BJ (cell line): ENCODE measurements at regions not wholly inside any gene's neighbourhood (a gene's known extent, or its start where the extent isn't known, plus 50 kb on each side); places are given as distances from the start of the nearest gene placed in this dataset.
"Not testable (repeated sequence)": the region's sequence is repeated elsewhere in the genome, so short reads cannot be mapped to it uniquely, and the experiment has no call there.

ENCODE experiments used
- CTCF ChIA-PET: fragments of 350-600 bp; formaldehyde crosslinking; extraction: SDS; loops from one replicate; lab custom pipeline; 2021; ENCODE audit warnings: antibody characterized with exemption, inconsistent platforms; lab: Yijun Ruan, JAX
- POLR2A ChIA-PET: fragments of 300-600 bp; sonication (Branson Sonifier 250); formaldehyde crosslinking; extraction: SDS; loops from one replicate; lab custom pipeline; 2021; ENCODE audit warnings: antibody characterized with exemption; lab: Charles Lee
- DNase-seq: peaks from one replicate; pipeline ENCODE4 v3.0.0-alpha.2; 2011; ENCODE audit warnings: low read depth
- H3K27me3 ChIP-seq: 2 replicates; pipeline ENCODE4 v1.6.0; 2011; ENCODE audit warnings: low read length; ENCODE audit not compliant: control insufficient read depth, insufficient read depth
- H3K36me3 ChIP-seq: 2 replicates; pipeline ENCODE4 v1.5.1; 2011; ENCODE audit warnings: low read length; ENCODE audit not compliant: control insufficient read depth, insufficient read depth
- H3K4me3 ChIP-seq: 2 replicates; pipeline ENCODE4 v1.5.1; 2011; ENCODE audit warnings: low read depth, mild to moderate bottlenecking, control low read depth, low read length
- TF ChIP-seq, protein P1 (sequence below): IDR thresholded peaks from 2 replicates; pipeline ENCODE4 v1.5.1; 2011; ENCODE audit warnings: low read depth, mild to moderate bottlenecking, control low read depth, inconsistent platforms, low read length, moderate library complexity; ENCODE audit not compliant: insufficient read depth

DNA sequence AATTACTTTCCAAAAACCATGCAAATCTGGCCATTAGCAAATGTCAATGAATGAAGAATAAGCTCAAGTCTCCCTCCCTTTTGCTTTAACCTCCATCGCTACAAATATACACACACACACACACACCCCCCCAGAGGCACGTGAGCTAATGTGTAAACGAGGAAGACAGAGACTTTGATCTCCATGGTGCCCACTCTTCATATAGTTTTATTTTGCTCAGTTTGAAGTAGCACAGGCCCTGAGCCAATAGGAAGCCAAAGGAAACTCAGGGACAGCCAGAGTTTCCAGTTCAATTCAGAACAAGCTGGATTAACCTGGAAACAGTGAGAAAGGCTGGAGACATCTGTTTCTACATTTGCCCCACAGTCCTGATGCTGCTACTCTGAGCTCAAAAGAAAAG, 248.4 kb upstream of the MEIS1 start:
- ChIA-PET POLR2A (no interaction called here), CTCF (no interaction called here)
- TF ChIP-seq, protein P1, sequence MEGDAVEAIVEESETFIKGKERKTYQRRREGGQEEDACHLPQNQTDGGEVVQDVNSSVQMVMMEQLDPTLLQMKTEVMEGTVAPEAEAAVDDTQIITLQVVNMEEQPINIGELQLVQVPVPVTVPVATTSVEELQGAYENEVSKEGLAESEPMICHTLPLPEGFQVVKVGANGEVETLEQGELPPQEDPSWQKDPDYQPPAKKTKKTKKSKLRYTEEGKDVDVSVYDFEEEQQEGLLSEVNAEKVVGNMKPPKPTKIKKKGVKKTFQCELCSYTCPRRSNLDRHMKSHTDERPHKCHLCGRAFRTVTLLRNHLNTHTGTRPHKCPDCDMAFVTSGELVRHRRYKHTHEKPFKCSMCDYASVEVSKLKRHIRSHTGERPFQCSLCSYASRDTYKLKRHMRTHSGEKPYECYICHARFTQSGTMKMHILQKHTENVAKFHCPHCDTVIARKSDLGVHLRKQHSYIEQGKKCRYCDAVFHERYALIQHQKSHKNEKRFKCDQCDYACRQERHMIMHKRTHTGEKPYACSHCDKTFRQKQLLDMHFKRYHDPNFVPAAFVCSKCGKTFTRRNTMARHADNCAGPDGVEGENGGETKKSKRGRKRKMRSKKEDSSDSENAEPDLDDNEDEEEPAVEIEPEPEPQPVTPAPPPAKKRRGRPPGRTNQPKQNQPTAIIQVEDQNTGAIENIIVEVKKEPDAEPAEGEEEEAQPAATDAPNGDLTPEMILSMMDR: no peak
- DNase-seq: no peak
- Histone ChIP-seq H3K4me3 (no peak overlapping the region), H3K36me3 (no peaks in the 10 kb centered on the region), H3K27me3 (no peaks in the 10 kb centered on the region)

DNA sequence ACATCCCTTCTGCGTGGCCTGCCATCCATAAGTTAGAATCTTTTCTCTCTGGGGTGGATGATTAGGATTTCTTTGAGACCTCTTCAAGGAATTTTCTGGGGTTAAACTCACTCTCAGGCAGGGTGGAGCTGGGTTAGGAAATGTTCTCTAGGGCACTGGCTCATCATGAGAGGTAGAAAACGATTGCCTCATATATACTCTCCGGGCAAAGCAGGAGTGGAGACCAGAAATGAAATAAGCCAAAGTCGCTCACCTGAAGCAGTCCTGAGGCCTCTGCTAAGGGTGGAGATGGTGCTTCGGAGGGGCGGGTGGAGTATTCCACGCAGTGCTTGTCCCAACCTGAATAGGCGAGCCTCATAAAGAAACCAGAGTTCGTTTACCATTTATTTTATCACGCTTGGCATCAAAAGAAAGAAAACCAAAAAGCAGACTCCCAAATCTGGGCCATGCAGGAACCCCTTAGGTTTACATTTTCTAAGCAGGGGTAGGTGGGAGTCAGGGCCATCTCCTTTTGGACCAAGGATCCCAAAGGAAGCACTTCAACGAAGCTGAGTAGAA, 249.3 kb upstream of the MEIS1 start:
- ChIA-PET CTCF (no interaction called here), POLR2A (no interaction called here)
- no peaks in the 10 kb centered on the region for H3K36me3 ChIP-seq
- TF ChIP-seq, protein P1: no peak
- no peak overlapping the region for H3K4me3 ChIP-seq
- H3K27me3 ChIP-seq: no peaks in the 10 kb centered on the region
- DNase-seq: no peak

DNA sequence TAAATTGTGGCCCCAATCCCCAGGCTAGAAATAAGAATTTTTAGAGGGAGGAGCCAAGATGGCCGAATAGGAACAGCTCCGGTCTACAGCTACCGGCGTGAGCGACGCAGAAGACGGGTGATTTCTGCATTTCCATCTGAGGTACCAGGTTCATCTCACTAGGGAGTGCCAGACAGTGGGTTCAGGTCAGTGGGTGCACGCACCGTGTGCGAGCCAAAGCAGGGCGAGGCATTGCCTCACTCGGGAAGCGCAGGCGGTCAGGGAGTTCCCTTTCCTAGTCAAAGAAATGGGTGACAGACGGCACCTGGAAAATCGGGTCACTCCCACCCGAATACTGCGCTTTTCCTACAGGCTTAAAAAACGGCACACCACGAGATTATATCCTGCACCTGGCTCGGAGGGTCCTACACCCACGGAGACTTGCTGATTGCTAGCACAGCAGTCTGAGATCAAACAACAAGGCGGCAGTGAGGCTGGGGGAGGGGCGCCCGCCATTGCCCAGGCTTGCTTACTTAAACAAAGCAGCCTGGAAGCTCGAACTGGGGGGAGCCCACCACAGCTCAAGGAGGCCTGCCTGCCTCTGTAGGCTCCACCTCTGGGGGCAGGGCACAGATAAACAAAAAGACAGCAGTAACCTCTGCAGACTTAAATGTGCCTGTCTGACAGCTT, 257.7 kb upstream of the MEIS1 start:
- POLR2A ChIA-PET, CTCF ChIA-PET, DNase-seq: not testable (repeated sequence)

DNA sequence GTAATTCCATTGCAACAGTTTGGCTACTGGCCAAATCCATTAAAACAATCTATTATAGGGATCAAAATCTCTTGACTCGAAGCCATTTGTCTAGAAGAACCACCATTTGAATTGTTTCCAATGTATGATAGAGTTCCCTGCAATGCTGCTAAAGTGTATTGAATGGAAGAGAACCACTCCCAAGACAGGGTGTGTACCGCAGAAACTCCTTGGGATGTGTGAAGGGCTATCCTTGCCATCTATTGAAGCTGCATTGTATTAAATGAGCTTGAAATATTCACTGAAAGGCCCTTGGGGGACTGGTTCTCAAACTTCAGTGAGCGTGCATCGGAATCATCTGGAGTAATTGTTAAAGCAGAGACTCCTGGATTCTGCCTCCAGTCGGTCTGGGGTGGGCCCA, 260.4 kb upstream of the MEIS1 start:
- no peaks in the 10 kb centered on the region for H3K36me3 ChIP-seq
- CTCF ChIA-PET: interaction anchor here (0.6 kb wide), 1 partner anchor 910 kb away, joined by 3 read pairs; no protein-coding TSS in a partner anchor
- no peak overlapping the region for H3K4me3 ChIP-seq
- POLR2A ChIA-PET: no interaction called here
- TF ChIP-seq, protein P1: no peak
- no peak for DNase-seq
- H3K27me3 ChIP-seq: no peaks in the 10 kb centered on the region

More for the DNA sequence above, 257.7 kb upstream of the MEIS1 start:
- H3K27me3 ChIP-seq, H3K36me3 ChIP-seq, H3K4me3 ChIP-seq: not testable (repeated sequence)

DNA sequence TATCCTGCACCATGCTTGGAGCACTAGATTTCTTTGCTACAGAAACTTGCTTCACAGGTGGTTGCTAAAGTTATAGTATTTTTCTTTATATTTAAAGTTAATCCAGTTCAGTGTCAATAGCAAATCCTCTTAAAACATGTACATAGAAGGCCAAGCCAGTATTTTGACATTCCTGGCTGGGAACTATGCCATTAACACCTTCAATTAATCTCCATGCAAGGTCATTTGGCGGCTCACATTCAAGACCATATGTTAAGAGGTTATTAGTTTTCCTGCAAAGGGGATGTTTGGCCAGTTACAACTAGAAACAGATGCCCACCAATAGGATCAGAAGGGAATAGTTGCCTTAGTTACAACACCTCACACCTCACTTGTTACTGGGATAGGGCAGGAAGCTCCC, 261.3 kb upstream of the MEIS1 start:
- H3K27me3 ChIP-seq: no peaks in the 10 kb centered on the region
- TF ChIP-seq, protein P1: no peak
- H3K36me3 ChIP-seq: no peaks in the 10 kb centered on the region
- POLR2A ChIA-PET: no interaction called here
- CTCF ChIA-PET: interaction anchor here (0.6 kb wide), 1 partner anchor 911 kb away, joined by 3 read pairs; no protein-coding TSS in a partner anchor
- no peak for DNase-seq
- no peak overlapping the region for H3K4me3 ChIP-seq

DNA sequence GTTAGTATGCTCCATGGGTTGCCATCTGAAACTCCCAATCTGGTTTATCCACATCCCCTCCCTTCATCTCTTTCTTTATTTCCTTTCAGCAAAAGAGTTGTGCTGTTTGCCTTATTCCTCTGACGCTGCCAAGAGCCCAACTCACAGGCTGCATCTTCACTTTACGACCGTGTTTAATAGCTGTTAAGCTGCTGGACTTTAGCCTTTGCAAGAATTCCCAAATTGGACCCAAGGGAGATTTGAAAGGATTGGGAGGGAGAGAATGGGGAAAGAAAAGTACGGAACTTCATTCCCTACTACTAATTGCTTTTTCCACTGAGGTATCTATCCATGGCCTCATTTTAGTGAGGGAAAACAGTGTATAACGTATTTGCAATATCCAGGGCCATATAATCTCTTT, 263.4 kb upstream of the MEIS1 start:
- no peak for DNase-seq
- ChIA-PET CTCF (no interaction called here), POLR2A (no interaction called here)
- TF ChIP-seq, protein P1: no peak
- no peak overlapping the region for H3K4me3 ChIP-seq
- no peaks in the 10 kb centered on the region for H3K27me3 ChIP-seq
- H3K36me3 ChIP-seq: no peaks in the 10 kb centered on the region
